K562 (cell line): ENCODE measurements at regions not wholly inside any gene's neighbourhood (a gene's known extent, or its start where the extent isn't known, plus 50 kb on each side); places are given as distances from the start of the nearest gene placed in this dataset.

Experiments
- ATAC-seq: fragments of 200-7000 bp; cut with Tn5 transposase; 3 replicates; pipeline ENCODE4 v1.9.1; 2020; ENCODE audit warnings: moderate library complexity
- BruUV-seq: library from RNA; stranded (reverse); fragments of 400-500 nt; replicated peaks from 2 replicates; lab custom pipeline; 2021; lab: Mats Ljungman, UMichigan
- CTCF ChIA-PET: fragments of 300-600 bp; formaldehyde crosslinking; extraction: SDS; loops from one replicate; lab custom pipeline; 2021; ENCODE audit warnings: low intra/inter-chr PET ratio; lab: Yijun Ruan, JAX
- POLR2A ChIA-PET: fragments of 300-600, 350-650 bp; sonication (Branson Sonifier 250); formaldehyde crosslinking; extraction: SDS; loops from one replicate; lab custom pipeline; 2021; ENCODE audit warnings: antibody characterized with exemption, inconsistent platforms; lab: Yijun Ruan, JAX
- DNase-seq, 4 experiments: peaks; one replicate each; pipeline versions ENCODE4 v3.0.0 to v3.0.0-alpha.2; 2011 to 2018; ENCODE audit warnings: low spot score in 3 of 4, mixed read lengths in 3 of 4; ENCODE audit errors: extremely low read depth in 1 of 4
- FAIRE-seq: peaks from 2 replicates; lab custom pipeline; 2011; peaks lifted over from hg19 to GRCh38; lab: Jason Lieb, UNC
- H2AFZ ChIP-seq: 2 replicates; pipeline ENCODE4 v1.6.0; 2011; ENCODE audit warnings: low read depth, low read length, control low read depth, inconsistent platforms
- H3K27ac ChIP-seq: fragments of 200-600 bp; 3 replicates; pipeline ENCODE4 v1.8.0; 2011; ENCODE audit warnings: low read depth, mild to moderate bottlenecking, control low read depth, inconsistent platforms, low read length, moderate library complexity, mixed read lengths; ENCODE audit errors: extremely low read depth
- H3K27me3 ChIP-seq, 2 experiments: fragments of 300-600 bp in 1 of 2; 2 replicates in 1 of 2; 3 replicates in 1 of 2; pipeline versions ENCODE4 v1.6.0 to v1.8.0; 2011; ENCODE audit warnings: inconsistent platforms in 2 of 2, low read length in 2 of 2, mild to moderate bottlenecking in 1 of 2, mixed read lengths in 1 of 2, moderate library complexity in 1 of 2; ENCODE audit not compliant: control insufficient read depth in 2 of 2, insufficient read depth in 2 of 2
- H3K36me3 ChIP-seq: fragments of 300-600 bp; 3 replicates; pipeline ENCODE4 v1.8.0; 2011; ENCODE audit warnings: mild to moderate bottlenecking, low read length, inconsistent platforms; ENCODE audit not compliant: control insufficient read depth, insufficient read depth
- H3K4me1 ChIP-seq, 2 experiments: fragments of 200-600 bp in 1 of 2; replicated peaks in 1 of 2; 2 replicates in 1 of 2; 3 replicates in 1 of 2; pipeline versions ENCODE4 v1.5.1 to v1.8.0; 2011; ENCODE audit warnings: inconsistent platforms in 2 of 2, low read length in 2 of 2, mild to moderate bottlenecking in 1 of 2, mixed read lengths in 1 of 2, moderate library complexity in 1 of 2; ENCODE audit not compliant: control insufficient read depth in 2 of 2, insufficient read depth in 2 of 2
- H3K4me2 ChIP-seq: 2 replicates; pipeline ENCODE4 v1.6.1; 2011; ENCODE audit warnings: low read length, control low read depth, inconsistent platforms, mixed read lengths; ENCODE audit not compliant: insufficient read depth
- H3K4me3 ChIP-seq: fragments of 200-600 bp; sonication (generic), shearing (Covaris generic); 2 replicates; pipeline ENCODE4 v1.5.1; 2016; ENCODE audit warnings: control low read depth, inconsistent platforms
- H3K79me2 ChIP-seq: fragments of 200-600 bp; 3 replicates; pipeline ENCODE4 v1.8.0; 2011; ENCODE audit warnings: low read length, inconsistent platforms; ENCODE audit not compliant: control insufficient read depth, insufficient read depth
- H3K9ac ChIP-seq, 2 experiments: 2 replicates each; pipeline versions ENCODE4 v1.6.0 to v1.6.1; 2011; ENCODE audit warnings: low read depth in 2 of 2, low read length in 2 of 2, control low read depth in 1 of 2, inconsistent platforms in 1 of 2, mild to moderate bottlenecking in 1 of 2, mixed read lengths in 1 of 2; ENCODE audit not compliant: insufficient read depth in 1 of 2
- H3K9me1 ChIP-seq: one replicate; pipeline ENCODE4 v1.6.0; 2011; ENCODE audit warnings: inconsistent platforms, mild to moderate bottlenecking, low read length, moderate library complexity; ENCODE audit not compliant: control insufficient read depth, insufficient read depth
- H3K9me3 ChIP-seq: replicated peaks from 2 replicates; pipeline ENCODE4 v1.5.1; 2011; ENCODE audit warnings: low read depth, low read length, inconsistent platforms; ENCODE audit not compliant: control insufficient read depth, insufficient read depth
- H4K20me1 ChIP-seq: replicated peaks from 2 replicates; pipeline ENCODE4 v1.6.1; 2011; ENCODE audit warnings: low read length, inconsistent platforms, mixed read lengths; ENCODE audit not compliant: control insufficient read depth, insufficient read depth
- ESRRB ChIP-seq: fragments of 250-450 bp; sonication (Bioruptor Pico); IDR thresholded peaks from 2 replicates; pipeline ENCODE4 v1.5.0; 2020; ENCODE audit warnings: mild to moderate bottlenecking, moderate library complexity, borderline replicate concordance
- GTF2A2 ChIP-seq: IDR thresholded peaks from 2 replicates; pipeline ENCODE4 v1.6.1; 2016; ENCODE audit warnings: mild to moderate bottlenecking, missing genetic modification characterization, missing compliant biosample characterization
- KAT2B ChIP-seq: IDR thresholded peaks from one replicate; pipeline ENCODE4 v1.6.1; 2012; ENCODE audit warnings: low read depth, mild to moderate bottlenecking, control low read depth, inconsistent platforms, low read length, moderate library complexity
- MEF2D ChIP-seq: conservative IDR thresholded peaks from 2 replicates; pipeline ENCODE4 v1.6.1; 2016; ENCODE audit warnings: low read depth, missing genetic modification characterization, missing compliant biosample characterization
- NUFIP1 ChIP-seq: fragments of 450-650 bp; IDR thresholded peaks from 2 replicates; pipeline ENCODE4 v1.6.1; 2018; ENCODE audit not compliant: partially characterized antibody
- POLR2H ChIP-seq: IDR thresholded peaks from 2 replicates; pipeline ENCODE4 v1.6.1; 2016; ENCODE audit warnings: missing genetic modification characterization, low read depth, mild to moderate bottlenecking, control low read depth, missing compliant biosample characterization, moderate library complexity
- RBM14 ChIP-seq: fragments of 200-400 bp; formaldehyde crosslinking; IDR thresholded peaks from 2 replicates; pipeline ENCODE4 v1.6.1; 2018; ENCODE audit warnings: low read depth, mild to moderate bottlenecking, low read length, moderate library complexity, borderline replicate concordance; ENCODE audit not compliant: insufficient read depth
- SIN3A ChIP-seq, 2 experiments: fragments of 150-350 bp in 1 of 2; IDR thresholded peaks; 2 replicates each; pipeline ENCODE4 v1.6.1; 2011 to 2016; ENCODE audit warnings: borderline replicate concordance in 2 of 2, low read depth in 2 of 2, low read length in 2 of 2, mild to moderate bottlenecking in 2 of 2, moderate library complexity in 2 of 2; ENCODE audit not compliant: control insufficient read depth in 1 of 2
- SMARCE1 ChIP-seq: fragments of 450-650 bp; IDR thresholded peaks from 2 replicates; pipeline ENCODE4 v1.7.1; 2016; ENCODE audit warnings: mild to moderate bottlenecking
- ZFPM2 ChIP-seq: fragments of 250-450 bp; sonication (Bioruptor Pico); IDR thresholded peaks from 2 replicates; pipeline ENCODE4 v1.5.1; 2022; ENCODE audit warnings: mild to moderate bottlenecking
- WGBS: fragments of 100-300 bp; shearing (Covaris generic); methylation state at CpG from one replicate; pipeline ENCODE4 v1.1.6; 2016; ENCODE audit warnings: low coverage, mixed read lengths; ENCODE audit not compliant: insufficient coverage; ENCODE audit errors: missing lambda C conversion rate; 5-methylcytosine and 5-hydroxymethylcytosine counted together
- in situ Hi-C: fragments of 300-500 bp; cut with MboI; formaldehyde crosslinking; loops from 4 replicates; pipeline ENCODE4 v1.15.0; 2018; ENCODE audit warnings: inconsistent platforms, mixed read lengths
- intact Hi-C: fragments of 100-400 bp; cut with micrococcal nuclease; formaldehyde crosslinking; loops from 2 replicates; pipeline ENCODE4 v1.14.2; 2022
- TF ChIP-seq, protein P1 (sequence below), 2 experiments: fragments of 450-650 bp in 1 of 2; sonication (generic) in 1 of 2; formaldehyde crosslinking in 1 of 2; IDR thresholded peaks in 1 of 2; conservative IDR thresholded peaks in 1 of 2; 2 replicates each; pipeline versions ENCODE4 v1.6.1 to v1.8.1; 2016 to 2023; ENCODE audit warnings: mild to moderate bottlenecking in 2 of 2, moderate library complexity in 2 of 2, inconsistent platforms in 1 of 2, missing genetic modification reagents in 1 of 2
- TF ChIP-seq, protein P2 (sequence below): fragments of 450-650 bp; formaldehyde crosslinking; IDR thresholded peaks from 2 replicates; pipeline ENCODE4 v1.4.0; 2020; ENCODE audit warnings: mild to moderate bottlenecking, moderate library complexity

DNA sequence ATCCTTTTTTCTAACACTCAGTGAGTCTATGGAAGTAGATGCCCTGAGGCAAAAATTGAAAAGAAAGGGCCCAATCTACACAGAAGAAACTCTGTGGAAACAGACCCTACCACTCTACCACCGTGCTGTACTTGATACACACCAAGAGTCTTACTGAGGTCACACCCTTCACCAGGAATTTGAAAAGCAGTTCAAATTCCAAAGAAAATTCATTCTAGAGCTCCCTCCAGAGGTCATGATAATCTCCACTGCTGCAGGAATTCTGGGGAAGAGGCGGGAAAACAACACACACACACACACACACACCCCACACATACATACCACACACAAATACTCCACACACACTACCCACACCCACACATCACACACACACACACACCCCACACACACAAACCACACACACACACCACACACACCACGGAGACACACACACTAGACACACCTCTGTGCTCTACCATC lies 336.8 kb downstream of the HDGFL1 start (continued):
- TF ChIP-seq SIN3A (IDR thresholded peaks at IDR 0.05; ENCODE audit: borderline replicate concordance in 2 of 2, control insufficient read depth in 1 of 2, low read depth in 2 of 2, low read length in 2 of 2): no peak
- TF ChIP-seq KAT2B: no peak
- no peak for TF ChIP-seq POLR2H (tag)
- TF ChIP-seq NUFIP1: no peak
- no peak for TF ChIP-seq MEF2D

DNA sequence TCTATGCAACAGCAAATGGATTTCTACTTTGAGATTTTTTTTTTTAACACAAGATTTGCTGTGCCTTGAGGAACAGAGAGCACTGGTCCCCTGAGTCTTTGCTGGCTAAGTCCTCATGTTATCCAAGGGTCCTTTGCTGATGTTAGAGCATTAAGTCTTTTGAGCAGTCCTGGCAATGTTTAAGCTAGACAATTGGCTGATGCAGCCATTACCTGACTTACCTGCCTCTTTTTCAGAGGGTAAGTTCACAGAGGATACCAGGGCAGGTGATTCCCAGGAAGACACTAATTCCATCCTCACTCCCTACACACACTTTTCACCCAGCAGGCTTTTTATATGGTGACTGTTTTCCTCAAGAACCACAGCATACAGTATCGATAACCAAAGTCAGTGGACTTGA lies 337.7 kb downstream of the HDGFL1 start:
- Histone ChIP-seq H3K4me1 (no peaks in the 10 kb centered on the region), H3K27me3 (no peaks in the 10 kb centered on the region), H3K9ac (no peak overlapping the region), H3K9me3 (peaks cover 5% of the 10 kb centered on the region; the same call in 1 of the 2 replicates), H4K20me1 (no peaks in the 10 kb centered on the region), H3K9me1 (no peaks in the 10 kb centered on the region), H3K36me3 (no peaks in the 10 kb centered on the region), H3K4me3 (no peak overlapping the region), H2AFZ (no peak overlapping the region), H3K79me2 (no peaks in the 10 kb centered on the region), H3K4me2 (no peak overlapping the region), H3K27ac (no peak overlapping the region)
- WGBS: 0% methylated on average over 1 of the region's 1 CpG
- TF ChIP-seq, protein P1, sequence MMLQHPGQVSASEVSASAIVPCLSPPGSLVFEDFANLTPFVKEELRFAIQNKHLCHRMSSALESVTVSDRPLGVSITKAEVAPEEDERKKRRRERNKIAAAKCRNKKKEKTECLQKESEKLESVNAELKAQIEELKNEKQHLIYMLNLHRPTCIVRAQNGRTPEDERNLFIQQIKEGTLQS (IDR thresholded peaks at IDR 0.05): no peak
- TF ChIP-seq, protein P1 (CRISPR knock-in tag; conservative IDR thresholded peaks at IDR 0.05): no peak
- TF ChIP-seq GTF2A2: no peak
- TF ChIP-seq, protein P2, sequence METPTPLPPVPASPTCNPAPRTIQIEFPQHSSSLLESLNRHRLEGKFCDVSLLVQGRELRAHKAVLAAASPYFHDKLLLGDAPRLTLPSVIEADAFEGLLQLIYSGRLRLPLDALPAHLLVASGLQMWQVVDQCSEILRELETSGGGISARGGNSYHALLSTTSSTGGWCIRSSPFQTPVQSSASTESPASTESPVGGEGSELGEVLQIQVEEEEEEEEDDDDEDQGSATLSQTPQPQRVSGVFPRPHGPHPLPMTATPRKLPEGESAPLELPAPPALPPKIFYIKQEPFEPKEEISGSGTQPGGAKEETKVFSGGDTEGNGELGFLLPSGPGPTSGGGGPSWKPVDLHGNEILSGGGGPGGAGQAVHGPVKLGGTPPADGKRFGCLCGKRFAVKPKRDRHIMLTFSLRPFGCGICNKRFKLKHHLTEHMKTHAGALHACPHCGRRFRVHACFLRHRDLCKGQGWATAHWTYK (CRISPR knock-in tag): no peak
- TF ChIP-seq SMARCE1: no peak
- TF ChIP-seq ESRRB (CRISPR knock-in tag): no peak
- TF ChIP-seq ZFPM2 (CRISPR knock-in tag): no peak
- TF ChIP-seq RBM14: no peak
- no peak for FAIRE-seq
- no TSS peak for BruUV-seq
- in situ Hi-C loops (no loop called here), intact Hi-C loops (no loop called here)
- ChIA-PET POLR2A (no interaction called here), CTCF (no interaction called here)
- no peak for ATAC-seq
- no peak for DNase-seq
